H9 (cell line): ENCODE measurements at regions not wholly inside any gene's neighbourhood (a gene's known extent, or its start where the extent isn't known, plus 50 kb on each side); places are given as distances from the start of the nearest gene placed in this dataset.

Experiments
- DNase-seq: peaks from one replicate; pipeline ENCODE4 v3.0.0-alpha.2; 2017
- H2AFZ ChIP-seq: one replicate; pipeline ENCODE4 v1.6.1; 2013; ENCODE audit warnings: mild to moderate bottlenecking, low read length, control low read depth, moderate library complexity
- H2AK5ac ChIP-seq: 2 replicates; pipeline ENCODE4 v1.6.1; 2013; ENCODE audit warnings: low read length, control low read depth, mixed read lengths; ENCODE audit not compliant: insufficient read length
- H2BK120ac ChIP-seq: one replicate; pipeline ENCODE4 v1.6.1; 2013; ENCODE audit warnings: low read depth, mild to moderate bottlenecking, low read length, control low read depth, inconsistent platforms; ENCODE audit not compliant: poor library complexity, severe bottlenecking
- H2BK12ac ChIP-seq: 2 replicates; pipeline ENCODE4 v1.6.1; 2013; ENCODE audit warnings: low read length, control low read depth, mixed read lengths, low read depth; ENCODE audit not compliant: insufficient read length
- H2BK15ac ChIP-seq: 2 replicates; pipeline ENCODE4 v1.6.1; 2013; ENCODE audit warnings: low read depth, low read length, control low read depth
- H2BK20ac ChIP-seq: one replicate; pipeline ENCODE4 v1.6.1; 2013; ENCODE audit warnings: low read depth, mild to moderate bottlenecking, low read length, control low read depth, inconsistent platforms; ENCODE audit not compliant: poor library complexity, severe bottlenecking
- H2BK5ac ChIP-seq: 2 replicates; pipeline ENCODE4 v1.6.1; 2013; ENCODE audit warnings: low read length, control low read depth, mixed read lengths; ENCODE audit not compliant: insufficient read length
- H3K14ac ChIP-seq: 2 replicates; pipeline ENCODE4 v1.6.1; 2013; ENCODE audit warnings: low read length, control low read depth; ENCODE audit not compliant: insufficient read depth
- H3K18ac ChIP-seq: 2 replicates; pipeline ENCODE4 v1.6.1; 2013; ENCODE audit warnings: low read depth, mild to moderate bottlenecking, mixed read lengths, low read length, control low read depth; ENCODE audit not compliant: insufficient read length
- H3K23ac ChIP-seq: 2 replicates; pipeline ENCODE4 v1.6.1; 2013; ENCODE audit warnings: low read length, control low read depth, mixed read lengths, low read depth; ENCODE audit not compliant: insufficient read length
- H3K23me2 ChIP-seq: 2 replicates; pipeline ENCODE4 v1.6.1; 2013; ENCODE audit warnings: low read depth, mild to moderate bottlenecking, mixed read lengths, low read length, control low read depth; ENCODE audit not compliant: insufficient read length, poor library complexity, severe bottlenecking
- H3K27ac ChIP-seq: 2 replicates; pipeline ENCODE4 v1.5.1; 2013; ENCODE audit warnings: low read length, control low read depth, mixed read lengths, low read depth; ENCODE audit not compliant: insufficient read length
- H3K27me3 ChIP-seq: 2 replicates; pipeline ENCODE4 v1.6.1; 2013; ENCODE audit warnings: low read length, control low read depth, inconsistent platforms; ENCODE audit not compliant: insufficient read depth
- H3K4ac ChIP-seq: 2 replicates; pipeline ENCODE4 v1.6.1; 2013; ENCODE audit warnings: low read depth, mild to moderate bottlenecking, control low read depth, inconsistent platforms, low read length, moderate library complexity
- H3K4me1 ChIP-seq: 2 replicates; pipeline ENCODE4 v1.6.1; 2013; ENCODE audit warnings: low read length, control low read depth, inconsistent platforms; ENCODE audit not compliant: insufficient read depth
- H3K4me2 ChIP-seq: 2 replicates; pipeline ENCODE4 v1.6.1; 2013; ENCODE audit warnings: low read length, control low read depth, mixed read lengths; ENCODE audit not compliant: insufficient read length, insufficient read depth
- H3K56ac ChIP-seq: 2 replicates; pipeline ENCODE4 v1.6.1; 2013; ENCODE audit warnings: low read depth, mild to moderate bottlenecking, mixed read lengths, low read length, control low read depth; ENCODE audit not compliant: insufficient read length
- H3K79me1 ChIP-seq: 2 replicates; pipeline ENCODE4 v1.6.1; 2013; ENCODE audit warnings: low read depth, mild to moderate bottlenecking, moderate library complexity, low read length, control low read depth, inconsistent platforms; ENCODE audit not compliant: insufficient read depth, poor library complexity, severe bottlenecking
- H3K79me2 ChIP-seq: 2 replicates; pipeline ENCODE4 v1.6.1; 2013; ENCODE audit warnings: low read length, control low read depth, inconsistent platforms; ENCODE audit not compliant: insufficient read depth
- H3K9ac ChIP-seq: 2 replicates; pipeline ENCODE4 v1.6.1; 2013; ENCODE audit warnings: low read length, control low read depth, mixed read lengths; ENCODE audit not compliant: insufficient read length; ENCODE audit errors: extremely low read depth
- H3K9me3 ChIP-seq: one replicate; pipeline ENCODE4 v1.6.1; 2013; ENCODE audit warnings: low read depth, low read length, inconsistent platforms; ENCODE audit not compliant: control insufficient read depth
- H3T11ph ChIP-seq: one replicate; pipeline ENCODE4 v1.6.1; 2013; ENCODE audit warnings: mild to moderate bottlenecking, low read length, control low read depth, inconsistent platforms
- H4K20me1 ChIP-seq: one replicate; pipeline ENCODE4 v1.6.1; 2013; ENCODE audit not compliant: control insufficient read depth, insufficient read length, insufficient read depth
- H4K5ac ChIP-seq: 2 replicates; pipeline ENCODE4 v1.6.1; 2013; ENCODE audit warnings: low read depth, mild to moderate bottlenecking, mixed read lengths, low read length, control low read depth; ENCODE audit not compliant: insufficient read length
- H4K8ac ChIP-seq: replicated peaks from 2 replicates; pipeline ENCODE4 v1.6.1; 2013; ENCODE audit warnings: low read length, control low read depth, mixed read lengths, low read depth; ENCODE audit not compliant: insufficient read length
- H4K91ac ChIP-seq: 2 replicates; pipeline ENCODE4 v1.6.1; 2013; ENCODE audit warnings: low read depth, mild to moderate bottlenecking, moderate library complexity, mixed read lengths, low read length, control low read depth; ENCODE audit not compliant: insufficient read length
- H3K27ac Mint-ChIP-seq, 3 experiments: 2 replicates in 2 of 3; 3 replicates in 1 of 3; pipeline ENCODE4 v1.8.0; 2020 to 2021; ENCODE audit warnings: mixed read lengths in 3 of 3, mild to moderate bottlenecking in 1 of 3, moderate library complexity in 1 of 3
- H3K27me3 Mint-ChIP-seq: 2 replicates; pipeline ENCODE4 v1.8.0; 2021; ENCODE audit warnings: low read depth, mild to moderate bottlenecking, moderate library complexity, mixed read lengths
- H3K36me3 Mint-ChIP-seq, 3 experiments: 2 replicates in 2 of 3; 3 replicates in 1 of 3; pipeline ENCODE4 v1.8.0; 2020 to 2021; ENCODE audit warnings: low read depth in 3 of 3, mixed read lengths in 3 of 3; ENCODE audit not compliant: insufficient read depth in 1 of 3
- H3K4me1 Mint-ChIP-seq, 2 experiments: 2 replicates each; pipeline ENCODE4 v1.8.0; 2020; ENCODE audit warnings: mixed read lengths in 2 of 2
- H3K4me3 Mint-ChIP-seq, 2 experiments: 2 replicates in 1 of 2; 3 replicates in 1 of 2; pipeline ENCODE4 v1.8.0; 2020 to 2021; ENCODE audit warnings: mild to moderate bottlenecking in 2 of 2, mixed read lengths in 2 of 2, moderate library complexity in 1 of 2
- H3K9me3 Mint-ChIP-seq, 2 experiments: 2 replicates in 1 of 2; 3 replicates in 1 of 2; pipeline ENCODE4 v1.8.0; 2020; ENCODE audit warnings: mild to moderate bottlenecking in 2 of 2, mixed read lengths in 2 of 2, moderate library complexity in 1 of 2
- CTCF ChIP-seq: fragments of 200-600 bp; sonication (generic); conservative IDR thresholded peaks from 3 replicates; pipeline ENCODE4 v1.8.0; 2021; ENCODE audit warnings: antibody characterized with exemption, mild to moderate bottlenecking
- WGBS: extraction: QIAGEN DNeasy Blood & Tissue Kit; methylation state at CpG from one replicate; pipeline ENCODE4 v1.1.7; 2013; ENCODE audit warnings: missing lambda C conversion rate, low lambda C conversion rate, mixed read lengths; ENCODE audit not compliant: insufficient read length; ENCODE audit errors: extremely low coverage; 5-methylcytosine and 5-hydroxymethylcytosine counted together

- Histone ChIP-seq H2BK12ac (no peak overlapping the region), H2BK20ac (no peak overlapping the region), H3K23ac (no peak overlapping the region), H4K91ac (no peak overlapping the region), H3T11ph (no peak overlapping the region), H3K4ac (no peak overlapping the region), H3K56ac (no peak overlapping the region), H2BK5ac (no peak overlapping the region), H4K5ac (no peak overlapping the region), H3K4me1 (no peaks in the 10 kb centered on the region), H3K14ac (no peak overlapping the region), H4K20me1 (no peaks in the 10 kb centered on the region), H3K79me1 (no peaks in the 10 kb centered on the region), H3K4me2 (no peak overlapping the region), H4K8ac (no peak overlapping the region), H2BK15ac (no peak overlapping the region), H3K27ac (no peak overlapping the region), H3K27me3 (no peaks in the 10 kb centered on the region), H3K9ac (no peak overlapping the region), H2AK5ac (no peak overlapping the region), H3K18ac (no peak overlapping the region), H3K23me2 (no peaks in the 10 kb centered on the region), H3K79me2 (no peaks in the 10 kb centered on the region), H3K9me3 (no peaks in the 10 kb centered on the region), H2AFZ (no peak overlapping the region), H2BK120ac (no peak overlapping the region)
- H3K4me1 Mint-ChIP-seq = peaks cover 0 to 2% of the 10 kb centered on the region in 2 experiments; a peak in 2 of 4 replicates
- TF ChIP-seq CTCF = no peak
- no CpG with 5 or more reads among the region's 2 CpGs for WGBS
- H3K9me3 Mint-ChIP-seq = peaks cover 0 to under 1% of the 10 kb centered on the region in 2 experiments; a peak in 1 of 5 replicates
- no peak overlapping the region for H3K27ac Mint-ChIP-seq
- H3K36me3 Mint-ChIP-seq = peaks cover 0 to under 1% (median 0%) of the 10 kb centered on the region in 3 experiments; a peak in 3 of 7 replicates
- H3K4me3 Mint-ChIP-seq = no peak overlapping the region
- DNase-seq = no peak
- no peaks in the 10 kb centered on the region for H3K27me3 Mint-ChIP-seq
Observed at GRCh38 chr3:95476534-95476933, 1337.9 kb upstream of the EPHA6 start.
